HCT116 (cell line): ENCODE measurements at regions not wholly inside any gene's neighbourhood (a gene's known extent, or its start where the extent isn't known, plus 50 kb on each side); places are given as distances from the start of the nearest gene placed in this dataset.

Experiments
- ATAC-seq: fragments of 200-7000 bp; cut with Tn5 transposase; 2 replicates; pipeline ENCODE4 v1.9.1; 2020; ENCODE audit warnings: mild to moderate bottlenecking, moderate library complexity
- BruUV-seq: library from RNA; stranded (reverse); fragments of 400-500 nt; replicated peaks from 2 replicates; lab custom pipeline; 2021; lab: Mats Ljungman, UMichigan
- CTCF ChIA-PET: fragments of 300-600 bp; sonication (Branson Sonifier 250); formaldehyde crosslinking; loops from one replicate; lab custom pipeline; 2021; ENCODE audit warnings: antibody characterized with exemption; lab: Charles Lee
- POLR2A ChIA-PET: fragments of 300-600, 350-600 bp; sonication (Branson Sonifier 250); formaldehyde crosslinking; loops from one replicate; lab custom pipeline; 2021; ENCODE audit warnings: antibody characterized with exemption; lab: Charles Lee
- RAD21 ChIA-PET, 2 experiments: fragments of 300-600 bp; sonication (Branson Sonifier 250); formaldehyde crosslinking; loops; one replicate each; lab custom pipeline; 2023; ENCODE audit warnings: low total read pairs in 2 of 2; ENCODE audit not compliant: uncharacterized antibody in 2 of 2, unreplicated experiment in 2 of 2, low non-redundant PET in 1 of 2; lab: Charles Lee
- DNase-seq: peaks from one replicate; pipeline ENCODE4 v3.0.0-alpha.2; 2010; ENCODE audit warnings: low read depth, low spot score
- H2AFZ ChIP-seq: fragments of 200-600 bp; shearing (Covaris generic), sonication (generic); 2 replicates; pipeline ENCODE4 v1.6.1; 2017; ENCODE audit warnings: low read depth, mixed run types, mixed read lengths, antibody characterized with exemption, low read length; ENCODE audit not compliant: poor library complexity, severe bottlenecking
- H3K27ac ChIP-seq: 2 replicates; pipeline ENCODE4 v1.5.1; 2012; ENCODE audit warnings: low read depth, low read length
- H3K27me3 ChIP-seq: fragments of 200-600 bp; sonication (generic); 2 replicates; pipeline ENCODE4 v1.6.1; 2016; ENCODE audit warnings: mixed run types, low read length, mixed read lengths; ENCODE audit not compliant: insufficient read depth
- H3K36me3 ChIP-seq, 2 experiments: fragments of 200-500 bp in 1 of 2; fragments of 200-600 bp in 1 of 2; sonication (Bioruptor generic) in 1 of 2; sonication (generic) in 1 of 2; 2 replicates each; pipeline versions ENCODE4 v1.5.1 to v1.6.1; 2014 to 2016; ENCODE audit warnings: low read length in 2 of 2, inconsistent platforms in 1 of 2, mixed read lengths in 1 of 2, mixed run types in 1 of 2; ENCODE audit not compliant: insufficient read depth in 2 of 2, control insufficient read depth in 1 of 2
- H3K4me1 ChIP-seq, 2 experiments: fragments of 200-600 bp in 1 of 2; sonication (generic) in 1 of 2; 2 replicates each; pipeline versions ENCODE4 v1.5.1 to v1.6.1; 2012 to 2017; ENCODE audit warnings: low read length in 2 of 2, inconsistent platforms in 1 of 2, mild to moderate bottlenecking in 1 of 2, mixed read lengths in 1 of 2, mixed run types in 1 of 2, moderate library complexity in 1 of 2; ENCODE audit not compliant: insufficient read depth in 2 of 2, control insufficient read depth in 1 of 2
- H3K4me2 ChIP-seq: fragments of 200-600 bp; sonication (generic); 2 replicates; pipeline ENCODE4 v1.6.1; 2017; ENCODE audit warnings: mixed run types, low read length, mixed read lengths
- H3K4me3 ChIP-seq, 2 experiments: fragments of 200-600 bp in 1 of 2; sonication (generic) in 1 of 2; replicated peaks in 1 of 2; 2 replicates each; pipeline ENCODE4 v1.5.1; 2011 to 2016; ENCODE audit warnings: low read length in 2 of 2, control low read depth in 1 of 2, low read depth in 1 of 2, mild to moderate bottlenecking in 1 of 2, mixed read lengths in 1 of 2, mixed run types in 1 of 2
- H3K79me2 ChIP-seq: fragments of 200-600 bp; sonication (generic); 2 replicates; pipeline ENCODE4 v1.6.1; 2017; ENCODE audit warnings: mild to moderate bottlenecking, mixed run types, low read length, moderate library complexity, mixed read lengths; ENCODE audit not compliant: insufficient read depth
- H3K9ac ChIP-seq: fragments of 200-600 bp; sonication (generic); 2 replicates; pipeline ENCODE4 v1.6.1; 2016; ENCODE audit warnings: low read length, mixed read lengths
- H3K9me2 ChIP-seq: fragments of 200-600 bp; sonication (generic), shearing (Covaris generic); 2 replicates; pipeline ENCODE4 v1.6.1; 2017; ENCODE audit warnings: mixed run types, mild to moderate bottlenecking, moderate library complexity; ENCODE audit not compliant: insufficient read depth
- H3K9me3 ChIP-seq, 2 experiments: fragments of 200-500 bp in 1 of 2; fragments of 200-600 bp in 1 of 2; sonication (Bioruptor generic) in 1 of 2; sonication (generic) in 1 of 2; 2 replicates each; pipeline ENCODE4 v1.6.1; 2014 to 2017; ENCODE audit warnings: low read length in 2 of 2, mixed read lengths in 2 of 2, inconsistent platforms in 1 of 2, low read depth in 1 of 2, mild to moderate bottlenecking in 1 of 2, mixed run types in 1 of 2, moderate library complexity in 1 of 2; ENCODE audit not compliant: control insufficient read depth in 1 of 2, insufficient read depth in 1 of 2
- H4K20me1 ChIP-seq: fragments of 200-600 bp; sonication (generic), shearing (Covaris generic); 2 replicates; pipeline ENCODE4 v1.6.1; 2017; ENCODE audit warnings: mixed run types, mild to moderate bottlenecking, moderate library complexity; ENCODE audit not compliant: insufficient read depth
- CBX3 ChIP-seq: IDR thresholded peaks from 2 replicates; pipeline ENCODE4 v1.6.1; 2012; ENCODE audit warnings: low read depth
- CEBPB ChIP-seq: IDR thresholded peaks from 2 replicates; pipeline ENCODE4 v1.6.1; 2012; ENCODE audit warnings: low read depth
- ELF1 ChIP-seq: IDR thresholded peaks from 2 replicates; pipeline ENCODE4 v1.6.1; 2012; ENCODE audit warnings: low read depth, borderline replicate concordance
- EZH2 ChIP-seq: fragments of 200-600 bp; sonication (generic); IDR thresholded peaks from 2 replicates; pipeline ENCODE4 v1.6.1; 2017; ENCODE audit warnings: antibody characterized with exemption, mixed run types
- EZH2phosphoT487 ChIP-seq: fragments of 200-600 bp; IDR thresholded peaks from 2 replicates; pipeline ENCODE4 v1.6.1; 2018; ENCODE audit warnings: antibody characterized with exemption, borderline replicate concordance
- FOSL1 ChIP-seq: IDR thresholded peaks from 2 replicates; pipeline ENCODE4 v1.6.1; 2012; ENCODE audit warnings: low read depth
- JUND ChIP-seq: IDR thresholded peaks from 2 replicates; pipeline ENCODE4 v1.6.1; 2012
- POLR2A ChIP-seq: IDR thresholded peaks from 2 replicates; pipeline ENCODE4 v1.7.0; 2011; ENCODE audit warnings: borderline replicate concordance; ENCODE audit not compliant: insufficient read depth, insufficient read length; ENCODE audit errors: extremely low read depth
- RAD21 ChIP-seq: IDR thresholded peaks from 2 replicates; pipeline ENCODE4 v1.6.1; 2012; ENCODE audit warnings: low read depth, mild to moderate bottlenecking
- REST ChIP-seq: IDR thresholded peaks from 2 replicates; pipeline ENCODE4 v1.6.1; 2012; ENCODE audit warnings: low read depth
- SIN3A ChIP-seq: IDR thresholded peaks from 2 replicates; pipeline ENCODE4 v1.6.1; 2012; ENCODE audit warnings: low read depth
- SRF ChIP-seq: IDR thresholded peaks from 2 replicates; pipeline ENCODE4 v1.6.1; 2012; ENCODE audit warnings: low read depth
- TCF7L2 ChIP-seq: IDR thresholded peaks from 2 replicates; pipeline ENCODE4 v1.7.0; 2011; ENCODE audit warnings: borderline replicate concordance, inconsistent platforms; ENCODE audit not compliant: insufficient read depth, insufficient read length; ENCODE audit errors: extremely low read depth
- YY1 ChIP-seq: IDR thresholded peaks from 2 replicates; pipeline ENCODE4 v1.6.1; 2011; ENCODE audit warnings: low read length, low read depth, moderate library complexity, mild to moderate bottlenecking; ENCODE audit not compliant: insufficient replicate concordance; ENCODE audit errors: extremely low read depth
- ZFX ChIP-seq: fragments of 450-650 bp; IDR thresholded peaks from 2 replicates; pipeline ENCODE4 v1.6.1; 2017
- ZNF274 ChIP-seq: fragments of 200-500 bp; sonication (Bioruptor generic); IDR thresholded peaks from 2 replicates; pipeline ENCODE4 v1.6.1; 2014; ENCODE audit warnings: mild to moderate bottlenecking, low read depth, low read length, inconsistent platforms
- intact Hi-C: fragments of 100-400 bp; cut with micrococcal nuclease; formaldehyde crosslinking; loops from 2 replicates; pipeline ENCODE4 v1.10.0; 2022

DNA sequence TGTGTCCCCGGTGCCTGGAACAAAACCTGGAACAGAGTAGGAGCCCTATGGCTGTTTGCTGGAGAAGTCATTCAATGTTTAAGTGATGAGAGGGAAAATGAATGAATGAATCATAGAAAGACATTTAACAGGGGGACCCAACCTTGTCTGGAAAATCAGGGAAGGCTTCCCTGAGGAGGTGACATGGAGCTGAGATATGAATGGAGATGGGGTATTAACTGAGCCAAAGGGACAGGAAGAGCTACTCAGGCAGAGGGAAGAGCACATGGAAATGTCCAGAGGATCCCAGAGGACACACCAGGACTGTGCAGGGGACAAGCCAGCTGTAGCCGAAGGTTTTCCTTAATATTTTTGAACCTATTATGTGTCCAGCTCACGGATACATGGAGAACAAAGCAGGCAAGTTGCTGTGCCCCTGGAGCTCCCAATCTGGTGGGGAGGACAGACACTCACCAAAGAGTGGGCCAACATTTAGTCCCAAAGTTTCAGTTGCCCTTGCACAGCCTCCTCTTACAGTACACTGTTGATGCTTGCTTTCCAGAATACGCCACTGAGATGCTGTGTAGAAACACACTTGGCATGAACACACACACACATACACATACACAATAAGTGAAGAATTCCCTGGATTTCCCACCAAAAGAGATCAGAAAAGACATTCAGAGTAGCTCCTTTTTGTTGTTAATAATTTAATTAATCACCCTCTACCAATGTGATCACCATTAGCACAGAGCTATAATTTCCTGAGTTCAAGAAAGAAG lies 77.0 kb upstream of the PTPN1 start:
- Histone ChIP-seq H3K27me3 (no peaks in the 10 kb centered on the region), H4K20me1 (no peaks in the 10 kb centered on the region), H3K4me2 (0 out of 2 replicates have a peak overlapping the region, but pooled peaks have one; percentile 47), H3K9ac (no peak overlapping the region), H3K4me1 (peaks cover 6 to 38% of the 10 kb centered on the region in 2 experiments), H3K9me3 (no peaks in the 10 kb centered on the region), H3K79me2 (no peaks in the 10 kb centered on the region), H3K4me3 (no peak overlapping the region), H3K27ac (no peak overlapping the region), H2AFZ (peak overlapping the region; percentile 83), H3K36me3 (no peaks in the 10 kb centered on the region), H3K9me2 (no peaks in the 10 kb centered on the region)
- no TSS peak for BruUV-seq
- CTCF ChIA-PET: interaction anchor here (0.5 kb wide), 1 partner anchor 140 kb away, joined by 3 read pairs; no protein-coding TSS in a partner anchor
- DNase-seq (no peak), ATAC-seq (peak; percentile 18; the same call in 1 of the 2 replicates)
- intact Hi-C loops: no loop called here
- POLR2A ChIA-PET: no interaction called here
- TF ChIP-seq ZFX: no peak
- TF ChIP-seq RAD21: no peak
- TF ChIP-seq CBX3: no peak
- TF ChIP-seq TCF7L2: no peak
- no peak for TF ChIP-seq YY1
- TF ChIP-seq JUND: no peak
- TF ChIP-seq CEBPB: no peak
- TF ChIP-seq EZH2phosphoT487: no peak
- TF ChIP-seq EZH2: no peak
- RAD21 ChIA-PET: no interaction called here

GRCh38 chr20:50434321-50434652 lies 75.9 kb upstream of the PTPN1 start:
- Histone ChIP-seq H3K4me1 (peaks cover 16 to 49% of the 10 kb centered on the region in 2 experiments), H3K4me2 (no peak overlapping the region), H3K36me3 (no peaks in the 10 kb centered on the region), H3K9me3 (no peaks in the 10 kb centered on the region), H3K27ac (no peak overlapping the region), H3K79me2 (no peaks in the 10 kb centered on the region), H2AFZ (no peak overlapping the region), H3K9me2 (no peaks in the 10 kb centered on the region), H4K20me1 (no peaks in the 10 kb centered on the region), H3K4me3 (no peak overlapping the region), H3K9ac (no peak overlapping the region), H3K27me3 (no peaks in the 10 kb centered on the region)
- no peak for DNase-seq
- ChIA-PET RAD21 (no interaction called here), POLR2A (no interaction called here), CTCF (no interaction called here)
- BruUV-seq: no TSS peak
- ATAC-seq: no peak
- TF ChIP-seq TCF7L2 (no peak), ZFX (no peak), FOSL1 (no peak), POLR2A (no peak), ZNF274 (no peak), CEBPB (no peak), ELF1 (no peak), SIN3A (no peak), EZH2 (no peak), REST (no peak), YY1 (no peak), JUND (no peak), EZH2phosphoT487 (no peak), SRF (no peak), CBX3 (no peak)
- intact Hi-C loops: no loop called here
